ENCODE measurements at regions not wholly inside any gene's neighbourhood (a gene's known extent, or its start where the extent isn't known, plus 50 kb on each side); places are given as distances from the start of the nearest gene placed in this dataset.

- TF ChIP-seq, protein P1, sequence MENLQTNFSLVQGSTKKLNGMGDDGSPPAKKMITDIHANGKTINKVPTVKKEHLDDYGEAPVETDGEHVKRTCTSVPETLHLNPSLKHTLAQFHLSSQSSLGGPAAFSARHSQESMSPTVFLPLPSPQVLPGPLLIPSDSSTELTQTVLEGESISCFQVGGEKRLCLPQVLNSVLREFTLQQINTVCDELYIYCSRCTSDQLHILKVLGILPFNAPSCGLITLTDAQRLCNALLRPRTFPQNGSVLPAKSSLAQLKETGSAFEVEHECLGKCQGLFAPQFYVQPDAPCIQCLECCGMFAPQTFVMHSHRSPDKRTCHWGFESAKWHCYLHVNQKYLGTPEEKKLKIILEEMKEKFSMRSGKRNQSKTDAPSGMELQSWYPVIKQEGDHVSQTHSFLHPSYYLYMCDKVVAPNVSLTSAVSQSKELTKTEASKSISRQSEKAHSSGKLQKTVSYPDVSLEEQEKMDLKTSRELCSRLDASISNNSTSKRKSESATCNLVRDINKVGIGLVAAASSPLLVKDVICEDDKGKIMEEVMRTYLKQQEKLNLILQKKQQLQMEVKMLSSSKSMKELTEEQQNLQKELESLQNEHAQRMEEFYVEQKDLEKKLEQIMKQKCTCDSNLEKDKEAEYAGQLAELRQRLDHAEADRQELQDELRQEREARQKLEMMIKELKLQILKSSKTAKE (IDR thresholded peaks at IDR 0.05; ENCODE audit: low read depth, poor library complexity, severe bottlenecking), result no peak
- no peak for TF ChIP-seq RAD21 (IDR thresholded peaks at IDR 0.05; ENCODE audit: insufficient read depth, low read depth, low read length)
- TF ChIP-seq, protein P2, sequence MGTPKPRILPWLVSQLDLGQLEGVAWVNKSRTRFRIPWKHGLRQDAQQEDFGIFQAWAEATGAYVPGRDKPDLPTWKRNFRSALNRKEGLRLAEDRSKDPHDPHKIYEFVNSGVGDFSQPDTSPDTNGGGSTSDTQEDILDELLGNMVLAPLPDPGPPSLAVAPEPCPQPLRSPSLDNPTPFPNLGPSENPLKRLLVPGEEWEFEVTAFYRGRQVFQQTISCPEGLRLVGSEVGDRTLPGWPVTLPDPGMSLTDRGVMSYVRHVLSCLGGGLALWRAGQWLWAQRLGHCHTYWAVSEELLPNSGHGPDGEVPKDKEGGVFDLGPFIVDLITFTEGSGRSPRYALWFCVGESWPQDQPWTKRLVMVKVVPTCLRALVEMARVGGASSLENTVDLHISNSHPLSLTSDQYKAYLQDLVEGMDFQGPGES (IDR thresholded peaks at IDR 0.05), result no peak
- TF ChIP-seq SRF (IDR thresholded peaks at IDR 0.05; ENCODE audit: low read depth in 2 of 2, low read length in 2 of 2), result no peak
- no peak for TF ChIP-seq ATF2 (IDR thresholded peaks at IDR 0.05; ENCODE audit: low read length)
Measured at GRCh38 chr2:215711471-215712034, 275.7 kb upstream of the FN1 start (continued).

DNA sequence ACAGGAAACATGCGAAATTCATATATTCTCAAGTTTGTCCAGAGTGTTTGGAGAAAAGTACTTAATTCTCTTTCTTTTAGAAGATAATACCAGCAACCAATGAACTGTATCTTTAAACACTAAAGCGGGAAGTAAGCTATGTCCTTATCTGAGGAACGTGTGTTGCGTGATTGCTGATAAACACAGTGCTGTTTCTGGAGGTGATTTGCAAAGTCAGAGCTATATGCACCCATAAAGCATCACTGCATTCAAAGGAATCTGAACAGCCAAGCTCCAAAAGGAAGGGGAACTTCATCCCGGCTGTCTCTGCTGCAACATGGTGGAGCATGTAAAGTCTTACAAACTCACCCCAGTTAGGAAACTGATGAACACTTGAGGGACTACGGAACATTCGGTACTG is 271.7 kb upstream of the FN1 start:
- Histone ChIP-seq H3K36me3 (ENCODE audit: control insufficient read depth in 2 of 2, insufficient read depth in 2 of 2, low read length in 1 of 2) (no peaks in the 10 kb centered on the region), H3K9ac (ENCODE audit: control insufficient read depth, insufficient read depth, low read length) (no peak overlapping the region), H2AFZ (ENCODE audit: control insufficient read depth, low read depth, low read length) (no peak overlapping the region), H3K4me1 (ENCODE audit: control insufficient read depth, insufficient read depth, low read length) (no peaks in the 10 kb centered on the region), H3K27me3 (replicated peaks in 1 of 2; ENCODE audit: control insufficient read depth in 2 of 2, insufficient read depth in 2 of 2, low read length in 1 of 2) (no peaks in the 10 kb centered on the region), H3K27ac (ENCODE audit: control insufficient read depth, insufficient read depth) (no peak overlapping the region), H3K4me2 (ENCODE audit: control insufficient read depth, insufficient read depth) (no peak overlapping the region), H3K79me2 (ENCODE audit: control insufficient read depth, insufficient read depth, low read length) (no peaks in the 10 kb centered on the region), H4K20me1 (ENCODE audit: control insufficient read depth, insufficient read depth) (no peaks in the 10 kb centered on the region), H3K9me3 (replicated peaks; ENCODE audit: control insufficient read depth, insufficient read depth, low read length) (no peaks in the 10 kb centered on the region), H3K4me3 (no peak overlapping the region)
- TF ChIP-seq ASH2L (IDR thresholded peaks at IDR 0.05; ENCODE audit: borderline replicate concordance, low read depth) (no peak), HDAC6 (IDR thresholded peaks at IDR 0.05; ENCODE audit: unreplicated experiment) (no peak), HCFC1 (IDR thresholded peaks at IDR 0.05; ENCODE audit: low read length) (no peak), ZNF687 (IDR thresholded peaks at IDR 0.05) (no peak), ZNF207 (IDR thresholded peaks at IDR 0.05; ENCODE audit: borderline replicate concordance) (no peak)
- intact Hi-C loops (cut with micrococcal nuclease; ENCODE audit: unreplicated experiment), result no loop called here
- 75% methylated on average over 7 of the region's 7 CpGs for WGBS (ENCODE audit: insufficient coverage, insufficient replicate concordance, low lambda C conversion rate, missing lambda C conversion rate)
- ChIA-PET RAD21 (ENCODE audit: unreplicated experiment) (no interaction called here), POLR2A (no interaction called here), CTCF (interaction anchor here (1.4 to 1.7 kb wide), 2 partner anchors 10 to 85 kb away, joined by 3 to 4 read pairs; no protein-coding TSS in a partner anchor), SMC1A (ENCODE audit: uncharacterized antibody, unreplicated experiment) (interaction anchor here (0.8 to 1.8 kb wide), 4 partner anchors 16 to 26 kb away, joined by 3 to 6 read pairs (median 3); no protein-coding TSS in a partner anchor)
- BruUV-seq (replicated peaks), result no TSS peak
- DNase-seq (ENCODE audit: low read depth, low spot score) (no peak), ATAC-seq (no peak), FAIRE-seq (no peak)
- in situ Hi-C loops (cut with MboI), result no loop called here
